ENCODE measurements at regions not wholly inside any gene's neighbourhood (a gene's known extent, or its start where the extent isn't known, plus 50 kb on each side); places are given as distances from the start of the nearest gene placed in this dataset.

DNA sequence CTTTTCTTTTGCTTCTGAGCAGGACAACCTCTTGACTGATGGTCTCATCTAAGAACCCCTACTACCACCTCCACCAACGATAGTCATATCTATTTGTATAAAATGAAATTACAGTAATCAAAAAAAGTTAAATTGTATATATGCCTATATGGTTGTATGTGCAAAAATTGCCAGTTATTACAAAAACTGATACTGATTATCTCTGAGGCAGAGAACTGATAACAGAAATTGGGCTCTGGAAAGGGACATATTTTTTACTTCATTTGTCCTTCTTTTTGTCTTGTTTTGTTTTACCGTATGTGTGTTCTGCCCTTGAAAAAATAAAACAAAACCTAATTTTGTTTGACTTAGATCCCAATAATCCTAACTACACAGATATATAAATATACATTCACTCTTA lies 574.4 kb upstream of the NOX3 start:
- Histone ChIP-seq H2AFZ (ENCODE audit: low read depth, low read length) (no peak overlapping the region), H3K27me3 (ENCODE audit: insufficient read depth, low read length) (no peaks in the 10 kb centered on the region), H3K4me1 (ENCODE audit: insufficient read depth, low read length) (no peaks in the 10 kb centered on the region), H3K36me3 (ENCODE audit: insufficient read depth, low read length) (no peaks in the 10 kb centered on the region), H3K4me3 (ENCODE audit: low read length) (no peak overlapping the region), H3K9me3 (ENCODE audit: low read length) (no peaks in the 10 kb centered on the region)

DNA sequence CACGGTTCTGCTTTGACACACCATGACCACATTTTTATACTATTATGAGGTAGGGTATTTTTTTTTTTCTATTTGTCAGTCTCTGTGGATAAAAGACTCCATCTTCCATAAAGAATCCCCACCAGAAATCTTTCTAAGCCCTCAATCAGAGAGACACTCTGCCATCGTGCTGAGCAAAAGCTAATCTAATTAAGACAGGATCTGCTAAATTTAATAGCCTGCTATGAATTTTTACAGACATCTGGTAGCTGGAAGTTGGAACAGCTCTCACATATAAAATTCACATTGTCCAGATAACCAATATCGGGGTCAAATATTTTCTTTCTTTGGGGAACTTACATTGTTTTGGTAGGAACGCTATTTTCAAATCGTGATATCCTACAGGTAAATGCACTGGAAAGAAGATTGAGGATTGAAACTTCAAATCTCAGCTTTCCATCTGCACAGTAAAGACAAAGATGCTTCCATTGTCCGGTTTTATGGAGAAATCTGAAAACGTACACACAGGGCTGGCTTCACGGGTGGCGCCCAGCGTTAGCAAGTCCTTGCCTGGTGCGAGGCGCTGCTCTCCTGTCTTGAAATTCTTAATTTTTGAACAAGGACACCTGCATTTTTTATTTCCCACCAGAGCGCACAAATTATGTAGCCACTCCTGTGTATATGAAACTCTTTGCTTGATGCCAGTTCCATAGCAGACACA lies 573.8 kb upstream of the NOX3 start:
- no peak overlapping the region for H3K4me3 ChIP-seq (ENCODE audit: low read length)

DNA sequence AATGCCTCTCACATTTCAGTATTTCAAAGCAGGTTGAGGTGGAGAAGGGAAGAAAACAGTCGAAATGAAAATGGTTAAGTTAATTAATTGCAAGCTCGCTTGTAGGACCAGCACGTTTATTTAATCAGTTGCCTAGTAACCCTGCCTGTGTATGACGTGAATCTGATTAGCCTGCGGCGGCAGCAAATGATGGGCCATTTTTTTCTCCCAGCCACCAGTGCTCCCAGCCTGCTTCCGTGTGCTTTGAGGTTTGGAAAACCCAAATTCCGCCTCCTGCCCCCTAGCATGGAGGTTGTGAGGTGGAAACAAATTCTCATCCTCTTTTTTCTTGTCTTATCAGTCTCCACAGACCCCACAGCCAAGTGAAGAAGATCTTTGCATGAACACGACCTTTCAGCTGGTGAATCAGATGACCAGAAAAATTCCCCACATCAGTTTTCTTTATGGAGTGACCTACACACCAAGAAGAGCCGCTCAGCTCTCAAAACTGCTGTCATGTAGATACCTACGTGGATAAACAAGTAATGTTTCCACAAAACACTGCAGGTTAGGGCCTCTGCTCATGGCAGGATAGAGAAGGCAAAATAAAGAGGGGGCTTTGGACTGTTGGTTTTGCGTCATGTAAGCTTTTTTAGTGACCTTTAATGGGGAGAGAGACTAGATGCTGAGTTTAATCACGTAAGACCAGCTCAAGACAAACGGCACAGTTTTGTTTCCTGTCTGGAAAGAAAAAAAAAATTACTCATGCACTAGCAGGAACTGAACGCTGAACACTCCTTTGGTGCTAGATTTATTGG lies 572.9 kb upstream of the NOX3 start:
- Histone ChIP-seq H3K4me1 (ENCODE audit: insufficient read depth, low read length) (no peaks in the 10 kb centered on the region), H3K4me3 (ENCODE audit: low read length) (no peak overlapping the region), H3K36me3 (ENCODE audit: insufficient read depth, low read length) (no peaks in the 10 kb centered on the region), H2AFZ (ENCODE audit: low read depth, low read length) (no peak overlapping the region), H3K9me3 (ENCODE audit: low read length) (no peaks in the 10 kb centered on the region), H3K27me3 (ENCODE audit: insufficient read depth, low read length) (no peaks in the 10 kb centered on the region)

More for the DNA sequence above, 573.8 kb upstream of the NOX3 start:
- Histone ChIP-seq H3K9me3 (ENCODE audit: low read length) (no peaks in the 10 kb centered on the region), H3K27me3 (ENCODE audit: insufficient read depth, low read length) (no peaks in the 10 kb centered on the region), H3K4me1 (ENCODE audit: insufficient read depth, low read length) (no peaks in the 10 kb centered on the region), H2AFZ (ENCODE audit: low read depth, low read length) (no peak overlapping the region), H3K36me3 (ENCODE audit: insufficient read depth, low read length) (no peaks in the 10 kb centered on the region)

DNA sequence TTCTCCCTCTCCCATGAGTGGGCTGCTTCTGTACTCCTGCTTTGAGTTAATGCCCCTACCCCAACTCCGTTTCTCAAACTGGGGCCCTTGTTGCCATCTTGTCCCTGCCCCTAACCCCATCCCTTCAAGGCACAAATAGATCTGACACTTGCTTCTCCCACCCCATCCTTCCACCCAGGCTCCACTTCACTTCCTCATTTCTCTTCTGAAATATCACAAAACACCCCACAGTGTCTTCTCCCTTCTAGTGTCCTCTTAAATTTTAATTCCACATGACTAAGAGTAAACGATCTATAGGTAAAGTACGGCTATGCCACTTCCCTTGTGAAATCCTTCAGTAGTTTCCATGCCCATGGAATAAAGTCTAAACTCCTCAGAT lies 571.6 kb upstream of the NOX3 start:
- no peak overlapping the region for H2AFZ ChIP-seq (ENCODE audit: low read depth, low read length)
- H3K4me3 ChIP-seq (ENCODE audit: low read length), result no peak overlapping the region
- no peaks in the 10 kb centered on the region for H3K27me3 ChIP-seq (ENCODE audit: insufficient read depth, low read length)
- no peaks in the 10 kb centered on the region for H3K36me3 ChIP-seq (ENCODE audit: insufficient read depth, low read length)
- no peaks in the 10 kb centered on the region for H3K4me1 ChIP-seq (ENCODE audit: insufficient read depth, low read length)
- H3K9me3 ChIP-seq (ENCODE audit: low read length), result no peaks in the 10 kb centered on the region

DNA sequence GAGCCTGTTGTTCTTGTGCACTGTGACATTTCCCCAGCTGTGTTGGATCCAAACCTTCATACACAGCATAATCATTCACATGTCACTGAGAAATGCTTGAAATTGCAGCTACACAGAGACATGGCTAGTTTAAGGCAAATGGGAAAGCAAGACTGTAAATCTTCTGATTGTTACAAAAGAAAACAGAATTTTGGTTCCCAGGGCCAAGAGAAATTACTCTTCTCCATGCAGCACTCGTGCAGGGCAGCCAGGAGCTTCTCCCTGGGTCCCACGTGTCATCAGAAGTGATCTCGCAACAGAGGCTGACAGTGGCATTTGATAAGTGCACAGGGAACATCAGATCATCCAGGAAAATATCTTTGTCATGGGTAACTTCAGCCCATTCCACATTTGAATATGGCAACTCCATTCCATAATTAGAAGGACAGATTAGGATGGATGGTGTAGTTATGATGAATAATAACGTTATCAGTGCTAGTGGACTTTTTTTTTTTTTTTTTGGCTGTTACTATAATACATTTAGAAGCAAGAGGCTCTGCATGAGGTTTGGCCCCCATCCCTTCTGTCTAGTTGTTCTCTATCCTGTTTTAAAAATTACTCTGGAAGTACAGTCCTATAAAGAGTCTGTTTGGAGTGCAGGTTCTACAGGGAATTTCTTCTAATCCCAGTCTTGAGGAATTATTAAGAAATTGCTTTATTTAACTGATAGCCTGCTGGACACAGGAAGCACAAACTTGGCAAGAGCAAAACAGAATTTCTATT lies 571.0 kb upstream of the NOX3 start:
- Histone ChIP-seq H3K27me3 (ENCODE audit: insufficient read depth, low read length) (no peaks in the 10 kb centered on the region), H3K9me3 (ENCODE audit: low read length) (no peaks in the 10 kb centered on the region), H3K4me1 (ENCODE audit: insufficient read depth, low read length) (no peaks in the 10 kb centered on the region), H3K4me3 (ENCODE audit: low read length) (no peak overlapping the region), H3K36me3 (ENCODE audit: insufficient read depth, low read length) (no peaks in the 10 kb centered on the region), H2AFZ (ENCODE audit: low read depth, low read length) (no peak overlapping the region)

DNA sequence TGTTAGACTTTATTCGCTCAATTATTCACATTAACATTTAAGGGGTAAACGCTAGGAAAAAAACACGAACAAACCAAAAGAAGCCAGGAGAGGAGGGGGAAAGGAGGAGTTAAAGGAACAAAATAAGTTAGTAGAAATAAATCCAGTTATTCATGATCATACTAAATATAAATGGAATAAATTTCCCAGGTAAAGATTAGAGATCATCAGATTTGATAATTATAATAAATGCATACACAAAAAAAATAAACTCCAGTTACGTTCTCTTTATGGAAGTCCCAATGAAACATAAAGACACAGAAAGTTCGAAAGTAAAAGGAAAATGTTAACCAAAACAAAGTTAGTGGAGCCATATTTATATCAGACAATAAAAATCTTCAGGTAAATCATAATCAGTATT lies 568.7 kb upstream of the NOX3 start:
- Histone ChIP-seq H3K9me3 (ENCODE audit: low read length) (no peaks in the 10 kb centered on the region), H3K36me3 (ENCODE audit: insufficient read depth, low read length) (no peaks in the 10 kb centered on the region), H3K4me3 (ENCODE audit: low read length) (no peak overlapping the region), H3K4me1 (ENCODE audit: insufficient read depth, low read length) (no peaks in the 10 kb centered on the region), H2AFZ (ENCODE audit: low read depth, low read length) (no peak overlapping the region), H3K27me3 (ENCODE audit: insufficient read depth, low read length) (no peaks in the 10 kb centered on the region)

DNA sequence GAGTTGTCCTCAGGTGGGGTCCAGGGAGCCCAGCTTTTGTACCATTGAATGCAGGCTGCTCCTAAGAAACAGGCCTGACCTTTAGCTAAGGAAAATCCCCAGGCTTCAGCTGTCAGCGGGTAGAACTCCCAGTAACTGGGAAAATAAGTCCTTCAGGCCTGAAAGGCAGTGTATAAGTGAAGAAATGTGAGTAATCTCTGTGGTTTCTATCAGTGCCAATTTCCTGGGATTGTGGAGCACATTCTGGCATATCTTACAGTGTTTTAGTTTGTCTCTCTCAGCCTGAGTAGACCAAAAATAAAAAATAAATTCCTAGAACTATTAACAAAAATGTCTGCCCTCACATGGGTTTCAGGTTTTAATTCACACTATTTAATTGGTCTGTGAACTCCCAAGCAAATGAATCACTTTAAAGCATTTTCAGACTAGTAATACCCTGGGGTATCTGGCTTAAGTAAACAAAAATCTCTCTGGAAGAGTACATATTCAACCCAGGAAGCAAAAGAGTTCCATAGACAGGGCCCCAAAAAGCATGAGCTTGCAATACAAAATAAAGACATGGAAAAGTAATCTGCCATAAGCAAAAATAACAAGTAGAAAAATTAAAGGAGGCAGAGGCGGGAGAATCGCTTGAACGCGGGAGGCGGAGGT lies 566.2 kb upstream of the NOX3 start:
- H3K36me3 ChIP-seq (ENCODE audit: insufficient read depth, low read length), result no peaks in the 10 kb centered on the region
- H3K4me3 ChIP-seq (ENCODE audit: low read length), result no peak overlapping the region

DNA sequence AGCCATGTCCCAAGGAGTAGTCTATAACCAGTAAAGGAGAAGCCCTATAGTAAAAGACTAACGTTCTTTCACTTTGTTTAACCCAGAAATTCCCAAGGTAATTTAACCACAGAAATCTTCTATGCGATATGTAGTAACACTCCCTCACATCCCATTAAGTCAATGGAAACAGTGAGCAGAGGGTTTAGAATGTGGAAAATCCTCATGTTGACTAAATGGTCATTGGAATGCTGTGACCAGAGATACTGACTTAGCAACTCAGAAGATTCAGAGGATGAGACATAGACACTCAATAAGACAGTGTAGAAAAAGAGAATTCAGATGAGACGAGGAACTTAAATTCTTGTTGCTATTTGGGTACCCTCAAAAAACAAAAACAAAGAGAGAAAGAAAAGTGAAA lies 562.2 kb upstream of the NOX3 start:
- no peaks in the 10 kb centered on the region for H3K4me1 ChIP-seq (ENCODE audit: insufficient read depth, low read length)
- H3K27me3 ChIP-seq (ENCODE audit: insufficient read depth, low read length), result no peaks in the 10 kb centered on the region
- no peaks in the 10 kb centered on the region for H3K9me3 ChIP-seq (ENCODE audit: low read length)
- H2AFZ ChIP-seq (ENCODE audit: low read depth, low read length), result no peak overlapping the region
- H3K4me3 ChIP-seq (ENCODE audit: low read length), result no peak overlapping the region
- no peaks in the 10 kb centered on the region for H3K36me3 ChIP-seq (ENCODE audit: insufficient read depth, low read length)

More for the DNA sequence above, 566.2 kb upstream of the NOX3 start:
- Histone ChIP-seq H3K27me3 (ENCODE audit: insufficient read depth, low read length) (no peaks in the 10 kb centered on the region), H3K4me1 (ENCODE audit: insufficient read depth, low read length) (no peaks in the 10 kb centered on the region), H3K9me3 (ENCODE audit: low read length) (no peaks in the 10 kb centered on the region), H2AFZ (ENCODE audit: low read depth, low read length) (no peak overlapping the region)

DNA sequence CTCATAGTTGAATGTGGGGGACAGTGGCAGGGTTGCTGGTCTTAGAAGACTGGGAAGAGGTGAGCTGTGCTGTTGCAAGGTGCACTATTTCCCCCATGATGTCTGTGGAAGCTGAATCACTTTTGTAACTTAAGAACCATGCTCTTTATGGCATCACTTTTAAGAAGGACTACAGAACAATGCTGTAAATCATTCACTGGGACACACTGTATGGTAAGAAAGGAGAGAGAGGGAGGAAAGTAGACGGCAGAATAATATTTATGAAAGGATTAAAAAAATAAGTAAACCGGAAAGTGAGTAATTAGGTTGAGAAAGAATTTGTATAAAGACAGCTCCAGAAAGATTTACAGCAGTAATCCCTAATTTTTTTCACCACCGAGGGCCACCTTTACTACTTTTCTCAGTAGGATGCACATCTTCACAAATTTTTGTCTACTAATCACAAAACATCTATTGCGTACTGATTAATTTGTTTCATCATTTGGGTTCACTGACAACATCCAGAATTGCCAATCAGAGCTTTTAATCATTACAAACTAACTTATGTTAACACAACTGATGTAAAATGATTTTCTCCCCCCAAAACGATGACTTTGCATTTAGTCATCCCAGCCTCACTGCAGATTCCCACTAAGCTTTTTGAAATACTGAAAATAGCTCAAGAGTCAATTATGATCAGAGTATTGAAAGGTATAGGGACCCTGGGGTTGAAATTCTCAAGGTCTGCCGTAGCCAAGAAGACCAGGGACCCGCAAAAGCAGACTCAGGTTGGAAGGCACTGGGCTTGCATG lies 560.7 kb upstream of the NOX3 start:
- no peaks in the 10 kb centered on the region for H3K36me3 ChIP-seq (ENCODE audit: insufficient read depth, low read length)
- no peak overlapping the region for H3K4me3 ChIP-seq (ENCODE audit: low read length)
- H3K27me3 ChIP-seq (ENCODE audit: insufficient read depth, low read length), result no peaks in the 10 kb centered on the region
- H3K9me3 ChIP-seq (ENCODE audit: low read length), result no peaks in the 10 kb centered on the region
- H2AFZ ChIP-seq (ENCODE audit: low read depth, low read length), result no peak overlapping the region
- no peaks in the 10 kb centered on the region for H3K4me1 ChIP-seq (ENCODE audit: insufficient read depth, low read length)

DNA sequence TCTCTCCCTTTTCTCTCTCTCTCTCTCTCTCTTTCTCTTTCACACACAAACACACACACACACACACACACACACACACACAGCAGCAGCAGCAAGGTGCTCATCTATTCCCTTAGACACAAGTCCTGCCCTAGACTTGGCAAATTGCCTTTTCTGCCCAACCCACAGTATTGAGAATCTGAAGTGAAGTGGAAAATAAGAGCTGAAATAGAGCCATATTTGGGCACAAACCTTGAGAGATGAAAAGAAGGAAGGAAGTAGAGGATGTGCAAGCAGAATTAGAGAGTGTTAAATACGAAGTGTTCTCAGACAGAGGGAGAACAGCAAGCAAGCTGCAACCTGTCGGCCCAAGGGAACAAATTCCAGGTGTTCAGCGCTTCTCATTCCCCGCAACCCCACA lies 557.5 kb upstream of the NOX3 start:
- Histone ChIP-seq H3K27me3 (ENCODE audit: insufficient read depth, low read length) (no peaks in the 10 kb centered on the region), H3K9me3 (ENCODE audit: low read length) (no peaks in the 10 kb centered on the region), H3K4me1 (ENCODE audit: insufficient read depth, low read length) (no peaks in the 10 kb centered on the region), H2AFZ (ENCODE audit: low read depth, low read length) (no peak overlapping the region), H3K36me3 (ENCODE audit: insufficient read depth, low read length) (no peaks in the 10 kb centered on the region), H3K4me3 (ENCODE audit: low read length) (no peak overlapping the region)

DNA sequence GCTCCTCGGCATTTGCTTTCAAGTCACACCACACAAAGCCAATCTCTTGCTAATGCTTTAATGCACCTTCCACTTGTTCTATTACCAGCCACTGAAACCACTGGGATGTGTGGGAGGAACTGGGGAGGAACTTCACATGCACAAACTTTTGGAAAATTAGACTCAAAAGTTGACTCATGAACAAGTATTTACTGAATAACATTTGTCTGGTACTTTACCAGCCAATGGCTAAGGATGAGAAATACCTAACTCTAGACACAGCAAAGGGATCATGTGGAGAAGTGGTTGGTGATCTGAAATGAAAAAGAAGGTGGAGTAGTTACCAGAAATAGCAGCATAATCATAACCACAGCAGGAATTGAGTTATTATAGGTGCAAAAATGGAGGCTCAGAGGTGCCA lies 554.0 kb upstream of the NOX3 start:
- Histone ChIP-seq H3K36me3 (ENCODE audit: insufficient read depth, low read length) (no peaks in the 10 kb centered on the region), H2AFZ (ENCODE audit: low read depth, low read length) (no peak overlapping the region), H3K27me3 (ENCODE audit: insufficient read depth, low read length) (no peaks in the 10 kb centered on the region), H3K4me3 (ENCODE audit: low read length) (no peak overlapping the region), H3K4me1 (ENCODE audit: insufficient read depth, low read length) (no peaks in the 10 kb centered on the region), H3K9me3 (ENCODE audit: low read length) (no peaks in the 10 kb centered on the region)

DNA sequence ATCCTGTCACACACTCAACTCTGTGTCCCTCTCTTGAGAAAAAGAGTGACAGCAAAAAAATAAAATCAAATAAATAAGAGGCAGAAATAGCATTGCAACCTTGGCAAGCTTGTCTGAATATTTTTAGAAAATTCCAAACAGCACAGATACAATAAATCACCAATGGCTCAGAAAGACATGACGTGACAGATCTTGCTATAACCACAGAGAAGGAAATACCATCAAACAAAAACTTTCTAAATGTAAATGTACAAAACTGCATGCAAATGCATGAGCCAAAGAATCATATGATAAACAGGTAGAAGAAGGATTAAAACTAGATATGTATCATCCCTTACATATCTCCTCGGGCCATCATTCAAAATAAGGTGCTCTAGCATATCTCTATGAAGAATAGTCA lies 549.2 kb upstream of the NOX3 start:
- Histone ChIP-seq H3K9me3 (ENCODE audit: low read length) (no peaks in the 10 kb centered on the region), H3K4me3 (ENCODE audit: low read length) (no peak overlapping the region), H3K4me1 (ENCODE audit: insufficient read depth, low read length) (no peaks in the 10 kb centered on the region), H2AFZ (ENCODE audit: low read depth, low read length) (no peak overlapping the region), H3K27me3 (ENCODE audit: insufficient read depth, low read length) (no peaks in the 10 kb centered on the region), H3K36me3 (ENCODE audit: insufficient read depth, low read length) (no peaks in the 10 kb centered on the region)
